ENCODE measurements at regions not wholly inside any gene's neighbourhood (a gene's known extent, or its start where the extent isn't known, plus 50 kb on each side); places are given as distances from the start of the nearest gene placed in this dataset.

GRCh38 chr11:95522874-95523273 lies 266.7 kb downstream of the FAM76B start:
- H3K4me1 ChIP-seq (ENCODE audit: insufficient read depth, low read length): no peaks in the 10 kb centered on the region
- Mint-ChIP-seq H3K4me1 (ENCODE audit: low read depth) (no peaks in the 10 kb centered on the region), H3K27ac (no peak overlapping the region), H3K27me3 (no peaks in the 10 kb centered on the region), H3K9me3 (no peaks in the 10 kb centered on the region), H3K36me3 (ENCODE audit: low read depth) (no peaks in the 10 kb centered on the region), H3K4me3 (no peak overlapping the region)
- POLR2A ChIA-PET: no interaction called here
- ATAC-seq (ENCODE audit: poor library complexity): no peak
- H3K9me3 ChIP-seq (ENCODE audit: control insufficient read depth in 1 of 2, insufficient read depth in 1 of 2, low read length in 2 of 2): no peaks in the 10 kb centered on the region
- H3K4me3 ChIP-seq (ENCODE audit: low read length): no peak overlapping the region
- no peaks in the 10 kb centered on the region for H3K27me3 ChIP-seq (ENCODE audit: control insufficient read depth in 1 of 2, insufficient read depth in 2 of 2, low read length in 2 of 2)
- intact Hi-C loops (cut with DNase I, micrococcal nuclease): no loop called here
- CTCF ChIA-PET: interaction anchor here (0.9 kb wide), 1 partner anchor 11 kb away, joined by 3 read pairs; no protein-coding TSS in a partner anchor
- no peak for TF ChIP-seq CTCF (IDR thresholded peaks at IDR 0.05)
- no peak overlapping the region for H3K27ac ChIP-seq (ENCODE audit: low read depth in 1 of 2, low read length in 2 of 2)
- DNase-seq: no peak
- H3K36me3 ChIP-seq (ENCODE audit: insufficient read depth, low read length): no peaks in the 10 kb centered on the region

DNA sequence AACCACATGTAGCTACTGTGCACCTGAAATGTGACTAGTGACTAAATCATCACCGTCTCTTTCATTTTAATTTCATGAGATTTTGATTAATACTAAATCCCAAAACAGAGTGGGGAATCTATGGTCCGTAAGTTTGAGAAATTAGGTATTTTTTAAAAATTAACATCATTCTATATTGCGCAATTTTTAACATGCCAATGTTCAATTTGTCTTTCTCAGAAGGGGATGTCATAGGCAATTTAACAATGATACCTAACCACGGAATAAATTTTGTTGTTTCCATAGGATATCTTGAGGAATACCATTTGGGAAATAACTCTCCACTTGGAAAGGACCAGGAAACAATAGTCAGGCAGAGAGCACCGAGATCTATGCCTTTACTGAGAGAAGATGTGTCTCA lies 267.7 kb downstream of the FAM76B start:
- Histone ChIP-seq H3K4me3 (ENCODE audit: low read length) (no peak overlapping the region), H3K9me3 (ENCODE audit: control insufficient read depth in 1 of 2, insufficient read depth in 1 of 2, low read length in 2 of 2) (no peaks in the 10 kb centered on the region), H3K4me1 (ENCODE audit: insufficient read depth, low read length) (no peaks in the 10 kb centered on the region), H3K36me3 (ENCODE audit: insufficient read depth, low read length) (no peaks in the 10 kb centered on the region), H3K27me3 (ENCODE audit: control insufficient read depth in 1 of 2, insufficient read depth in 2 of 2, low read length in 2 of 2) (no peaks in the 10 kb centered on the region), H3K27ac (ENCODE audit: low read depth in 1 of 2, low read length in 2 of 2) (no peak overlapping the region)
- no peak overlapping the region for H3K4me3 Mint-ChIP-seq
- ChIA-PET POLR2A (no interaction called here), CTCF (interaction anchor here (0.9 kb wide), 1 partner anchor 10 kb away, joined by 3 read pairs; no protein-coding TSS in a partner anchor)
- H3K36me3 Mint-ChIP-seq (ENCODE audit: low read depth): no peaks in the 10 kb centered on the region
- TF ChIP-seq CTCF (IDR thresholded peaks at IDR 0.05): no peak
- H3K9me3 Mint-ChIP-seq: no peaks in the 10 kb centered on the region
- H3K27me3 Mint-ChIP-seq: no peaks in the 10 kb centered on the region
- no peak overlapping the region for H3K27ac Mint-ChIP-seq
- DNase-seq (no peak), ATAC-seq (ENCODE audit: poor library complexity) (no peak)
- no peaks in the 10 kb centered on the region for H3K4me1 Mint-ChIP-seq (ENCODE audit: low read depth)
- intact Hi-C loops (cut with DNase I, micrococcal nuclease): no loop called here

DNA sequence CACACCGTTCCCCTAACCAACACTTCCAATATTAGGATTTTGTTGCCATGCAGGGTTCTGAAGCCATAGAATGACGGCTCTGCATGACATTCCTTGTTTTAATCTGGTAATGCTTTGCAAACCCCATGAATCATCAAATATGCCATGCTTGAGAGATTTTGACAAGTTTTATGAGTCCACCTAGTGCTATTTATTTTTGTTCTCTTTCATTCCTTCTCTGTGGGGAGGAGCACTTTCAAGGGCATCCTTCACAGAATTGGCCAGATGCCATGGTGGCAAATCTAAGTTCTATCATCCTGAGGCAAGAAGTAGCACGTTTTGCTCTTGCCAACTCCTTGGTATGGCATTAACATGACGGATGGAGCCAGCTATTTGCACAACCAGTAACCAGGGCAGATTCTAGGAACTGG lies 268.4 kb downstream of the FAM76B start:
- POLR2A ChIA-PET: no interaction called here
- H3K36me3 ChIP-seq (ENCODE audit: insufficient read depth, low read length): no peaks in the 10 kb centered on the region
- Mint-ChIP-seq H3K4me1 (ENCODE audit: low read depth) (no peaks in the 10 kb centered on the region), H3K4me3 (no peak overlapping the region), H3K27me3 (no peaks in the 10 kb centered on the region), H3K36me3 (ENCODE audit: low read depth) (no peaks in the 10 kb centered on the region), H3K9me3 (no peaks in the 10 kb centered on the region), H3K27ac (no peak overlapping the region)
- CTCF ChIA-PET: no interaction called here
- no peak for TF ChIP-seq CTCF (IDR thresholded peaks at IDR 0.05)
- ATAC-seq (ENCODE audit: poor library complexity) (no peak), DNase-seq (no peak)
- H3K27ac ChIP-seq (ENCODE audit: low read depth in 1 of 2, low read length in 2 of 2): no peak overlapping the region
- no peaks in the 10 kb centered on the region for H3K9me3 ChIP-seq (ENCODE audit: control insufficient read depth in 1 of 2, insufficient read depth in 1 of 2, low read length in 2 of 2)
- no peaks in the 10 kb centered on the region for H3K27me3 ChIP-seq (ENCODE audit: control insufficient read depth in 1 of 2, insufficient read depth in 2 of 2, low read length in 2 of 2)
- intact Hi-C loops (cut with DNase I, micrococcal nuclease): no loop called here
- H3K4me3 ChIP-seq (ENCODE audit: low read length): no peak overlapping the region
- H3K4me1 ChIP-seq (ENCODE audit: insufficient read depth, low read length): no peaks in the 10 kb centered on the region
